ENCODE measurements at regions not wholly inside any gene's neighbourhood (a gene's known extent, or its start where the extent isn't known, plus 50 kb on each side); places are given as distances from the start of the nearest gene placed in this dataset.

GRCh38 chr7:152571068-152571467 is 104.9 kb downstream of the XRCC2 start:
- TF ChIP-seq CTCF (IDR thresholded peaks at IDR 0.05) = no peak
- TF ChIP-seq POLR2AphosphoS5 (IDR thresholded peaks at IDR 0.05) = no peak
- TF ChIP-seq POLR2A (IDR thresholded peaks at IDR 0.05) = no peak

Measured in gastroesophageal sphincter (tissue), 3 donors.